ENCODE measurements at regions not wholly inside any gene's neighbourhood (a gene's known extent, or its start where the extent isn't known, plus 50 kb on each side); places are given as distances from the start of the nearest gene placed in this dataset.

DNA sequence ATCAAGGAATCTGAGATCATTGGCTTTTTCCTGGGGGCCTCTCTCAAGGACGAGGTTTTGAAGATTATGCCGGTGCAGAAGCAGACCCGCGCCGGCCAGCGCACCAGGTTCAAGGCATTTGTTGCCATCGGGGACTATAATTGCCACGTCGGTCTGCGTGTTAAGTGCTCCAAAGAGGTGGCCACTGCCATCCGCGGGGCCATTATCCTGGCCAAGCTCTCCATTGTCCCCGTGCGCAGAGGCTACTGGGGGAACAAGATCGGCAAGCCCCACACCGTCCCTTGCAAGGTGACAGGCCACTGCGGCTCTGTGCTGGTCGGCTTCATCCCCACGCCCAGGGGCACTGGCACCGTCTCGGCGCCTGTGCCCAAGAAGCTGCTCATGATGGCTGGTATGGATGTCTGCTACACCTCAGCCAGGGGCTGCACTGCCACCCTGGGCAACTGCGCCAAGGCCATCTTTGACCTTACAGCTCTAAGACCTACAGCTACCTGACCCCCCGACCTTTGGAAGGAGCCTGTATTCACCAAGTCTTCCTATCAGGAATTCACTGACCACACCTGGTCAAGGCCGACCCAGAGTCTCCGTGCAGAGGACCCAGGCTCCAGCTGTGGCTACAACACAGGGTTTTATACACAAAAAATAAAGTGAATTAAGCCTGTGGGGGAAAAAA lies 141.8 kb downstream of the SOCS6 start:
- TF ChIP-seq, protein P1, sequence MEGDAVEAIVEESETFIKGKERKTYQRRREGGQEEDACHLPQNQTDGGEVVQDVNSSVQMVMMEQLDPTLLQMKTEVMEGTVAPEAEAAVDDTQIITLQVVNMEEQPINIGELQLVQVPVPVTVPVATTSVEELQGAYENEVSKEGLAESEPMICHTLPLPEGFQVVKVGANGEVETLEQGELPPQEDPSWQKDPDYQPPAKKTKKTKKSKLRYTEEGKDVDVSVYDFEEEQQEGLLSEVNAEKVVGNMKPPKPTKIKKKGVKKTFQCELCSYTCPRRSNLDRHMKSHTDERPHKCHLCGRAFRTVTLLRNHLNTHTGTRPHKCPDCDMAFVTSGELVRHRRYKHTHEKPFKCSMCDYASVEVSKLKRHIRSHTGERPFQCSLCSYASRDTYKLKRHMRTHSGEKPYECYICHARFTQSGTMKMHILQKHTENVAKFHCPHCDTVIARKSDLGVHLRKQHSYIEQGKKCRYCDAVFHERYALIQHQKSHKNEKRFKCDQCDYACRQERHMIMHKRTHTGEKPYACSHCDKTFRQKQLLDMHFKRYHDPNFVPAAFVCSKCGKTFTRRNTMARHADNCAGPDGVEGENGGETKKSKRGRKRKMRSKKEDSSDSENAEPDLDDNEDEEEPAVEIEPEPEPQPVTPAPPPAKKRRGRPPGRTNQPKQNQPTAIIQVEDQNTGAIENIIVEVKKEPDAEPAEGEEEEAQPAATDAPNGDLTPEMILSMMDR (IDR thresholded peaks at IDR 0.05): no peak
- no peak for TF ChIP-seq EP300 (IDR thresholded peaks at IDR 0.05)

All from suprapubic skin (tissue), 3 donors.